Left lung (tissue), 4 donors: ENCODE measurements at regions not wholly inside any gene's neighbourhood (a gene's known extent, or its start where the extent isn't known, plus 50 kb on each side); places are given as distances from the start of the nearest gene placed in this dataset.
A peak's percentile ranks its signal among the peaks of the same experiment; 100 is the strongest.

Source experiments
- ATAC-seq: fragments of 200-7000 bp; cut with Tn5 transposase; one replicate; pipeline ENCODE4 v1.9.1; 2020; ENCODE audit warnings: moderate library complexity
- DNase-seq, 4 donors: peaks; one replicate each; pipeline ENCODE4 v3.0.0-alpha.2; 2013 to 2020
- H3K27ac ChIP-seq, 2 donors: fragments of 200-600 bp; sonication (generic) in 1 of 2; one replicate each; pipeline versions ENCODE4 v1.5.0 to v1.8.0; 2020 to 2021
- H3K27me3 ChIP-seq, 2 donors: fragments of 200-600 bp; sonication (generic) in 1 of 2; one replicate each; pipeline versions ENCODE4 v1.5.0 to v1.8.0; 2020 to 2021
- H3K36me3 ChIP-seq, 2 donors: fragments of 200-600 bp; sonication (generic) in 1 of 2; one replicate each; pipeline versions ENCODE4 v1.5.0 to v1.8.0; 2020 to 2021
- H3K4me1 ChIP-seq, 2 donors: fragments of 200-600 bp; one replicate each; pipeline ENCODE4 v1.8.0; 2021
- H3K4me3 ChIP-seq, 2 donors: fragments of 200-600 bp; sonication (generic) in 1 of 2; one replicate each; pipeline versions ENCODE4 v1.5.0 to v1.8.0; 2020 to 2021; ENCODE audit warnings: mild to moderate bottlenecking in 1 of 2
- H3K9me3 ChIP-seq, 2 donors: fragments of 200-600 bp; sonication (generic) in 1 of 2; one replicate each; pipeline versions ENCODE4 v1.5.0 to v1.8.0; 2020 to 2021
- intact Hi-C, 2 donors: fragments of 100-400 bp; cut with DNase I; formaldehyde crosslinking; loops; one replicate each; pipeline versions ENCODE4 v1.11.2 to v1.14.2; 2022
- TF ChIP-seq, protein P1 (sequence below), 2 donors: fragments of 200-600 bp; sonication (generic) in 1 of 2; IDR thresholded peaks; one replicate each; pipeline versions ENCODE4 v1.5.0 to v1.8.0; 2021; ENCODE audit warnings: antibody characterized with exemption in 2 of 2
- donor health status: DM: no; HTN: yes; CAD: no.
- donor health status: DM: no; HTN: no; CAD: no.

DNA sequence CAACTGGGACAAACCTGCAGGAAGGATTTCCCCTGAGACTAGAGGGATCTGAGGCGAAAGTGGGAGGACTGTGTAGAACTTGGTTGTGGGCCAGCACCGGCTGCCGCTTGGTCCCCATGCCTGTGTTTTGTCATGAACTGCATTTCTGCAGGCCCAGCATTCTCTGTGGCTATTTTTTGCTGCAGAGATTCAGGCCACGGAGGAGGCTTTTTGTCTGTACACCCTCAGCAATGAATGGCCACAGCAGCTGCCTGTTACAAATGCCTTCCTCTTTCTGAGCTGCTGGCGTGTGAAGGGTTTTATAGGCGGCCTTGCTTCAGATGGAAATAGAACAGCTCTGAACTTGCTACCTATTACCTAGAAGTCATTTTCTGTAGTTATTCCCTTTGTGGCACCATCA is 164.4 kb downstream of the SH2D4B start:
- TF ChIP-seq, protein P1, sequence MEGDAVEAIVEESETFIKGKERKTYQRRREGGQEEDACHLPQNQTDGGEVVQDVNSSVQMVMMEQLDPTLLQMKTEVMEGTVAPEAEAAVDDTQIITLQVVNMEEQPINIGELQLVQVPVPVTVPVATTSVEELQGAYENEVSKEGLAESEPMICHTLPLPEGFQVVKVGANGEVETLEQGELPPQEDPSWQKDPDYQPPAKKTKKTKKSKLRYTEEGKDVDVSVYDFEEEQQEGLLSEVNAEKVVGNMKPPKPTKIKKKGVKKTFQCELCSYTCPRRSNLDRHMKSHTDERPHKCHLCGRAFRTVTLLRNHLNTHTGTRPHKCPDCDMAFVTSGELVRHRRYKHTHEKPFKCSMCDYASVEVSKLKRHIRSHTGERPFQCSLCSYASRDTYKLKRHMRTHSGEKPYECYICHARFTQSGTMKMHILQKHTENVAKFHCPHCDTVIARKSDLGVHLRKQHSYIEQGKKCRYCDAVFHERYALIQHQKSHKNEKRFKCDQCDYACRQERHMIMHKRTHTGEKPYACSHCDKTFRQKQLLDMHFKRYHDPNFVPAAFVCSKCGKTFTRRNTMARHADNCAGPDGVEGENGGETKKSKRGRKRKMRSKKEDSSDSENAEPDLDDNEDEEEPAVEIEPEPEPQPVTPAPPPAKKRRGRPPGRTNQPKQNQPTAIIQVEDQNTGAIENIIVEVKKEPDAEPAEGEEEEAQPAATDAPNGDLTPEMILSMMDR (IDR thresholded peaks at IDR 0.05) = no peak
- no peaks in the 10 kb centered on the region for H3K36me3 ChIP-seq
- H3K9me3 ChIP-seq = no peaks in the 10 kb centered on the region
- H3K27me3 ChIP-seq = no peaks in the 10 kb centered on the region
- ATAC-seq (no peak), DNase-seq (peak in 1 of 4 donors; percentile 10)
- intact Hi-C loops = no loop called here
- H3K4me1 ChIP-seq = no peaks in the 10 kb centered on the region
- H3K4me3 ChIP-seq = no peak overlapping the region
- H3K27ac ChIP-seq = no peak overlapping the region

DNA sequence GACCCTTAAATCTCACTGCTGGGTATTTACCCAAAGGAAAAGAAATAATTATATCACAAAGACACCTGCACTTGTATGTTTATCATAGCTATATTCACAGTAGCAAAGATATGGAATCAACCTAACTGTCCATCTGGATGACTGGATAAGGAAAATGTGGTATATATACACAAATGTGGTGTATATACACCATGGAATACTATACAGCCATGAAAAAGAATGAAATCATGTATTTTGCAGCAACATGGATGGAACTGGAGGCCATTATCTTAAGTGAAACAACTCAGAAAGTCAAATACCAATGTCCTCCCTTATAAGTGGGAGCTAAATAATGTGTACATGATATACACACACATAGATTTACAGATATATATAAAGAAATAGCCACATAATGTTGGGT is 168.2 kb downstream of the SH2D4B start:
- Histone ChIP-seq H3K36me3 (no peaks in the 10 kb centered on the region), H3K27ac (no peak overlapping the region), H3K4me1 (no peaks in the 10 kb centered on the region), H3K4me3 (no peak overlapping the region), H3K27me3 (no peaks in the 10 kb centered on the region), H3K9me3 (no peaks in the 10 kb centered on the region)
- ATAC-seq (no peak), DNase-seq (no peak)
- intact Hi-C loops = no loop called here
- TF ChIP-seq, protein P1 (IDR thresholded peaks at IDR 0.05) = no peak

DNA sequence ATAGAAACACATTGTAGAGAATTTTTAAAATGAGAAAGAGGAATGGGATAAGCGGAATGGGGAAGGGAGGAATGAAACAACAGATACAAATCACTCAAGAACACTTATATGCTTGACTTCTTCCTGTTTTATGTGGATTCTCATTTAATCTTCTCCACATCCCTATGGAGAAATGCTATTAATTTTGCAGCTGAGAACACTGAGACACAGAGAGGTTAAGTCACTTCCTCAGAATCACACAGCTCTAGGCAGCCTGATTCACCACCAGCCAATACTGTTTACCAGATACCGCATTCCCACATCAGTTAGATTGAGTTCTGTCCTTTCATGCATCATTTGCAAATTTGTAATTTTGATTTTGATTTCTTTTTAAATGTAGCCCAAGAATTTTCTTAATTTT is 170.5 kb downstream of the SH2D4B start:
- no peak overlapping the region for H3K27ac ChIP-seq
- no peak overlapping the region for H3K4me3 ChIP-seq
- H3K27me3 ChIP-seq = no peaks in the 10 kb centered on the region
- no peaks in the 10 kb centered on the region for H3K4me1 ChIP-seq
- H3K9me3 ChIP-seq = no peaks in the 10 kb centered on the region
- intact Hi-C loops = no loop called here
- no peaks in the 10 kb centered on the region for H3K36me3 ChIP-seq
- TF ChIP-seq, protein P1 (IDR thresholded peaks at IDR 0.05) = no peak
- no peak for ATAC-seq
- no peak for DNase-seq

DNA sequence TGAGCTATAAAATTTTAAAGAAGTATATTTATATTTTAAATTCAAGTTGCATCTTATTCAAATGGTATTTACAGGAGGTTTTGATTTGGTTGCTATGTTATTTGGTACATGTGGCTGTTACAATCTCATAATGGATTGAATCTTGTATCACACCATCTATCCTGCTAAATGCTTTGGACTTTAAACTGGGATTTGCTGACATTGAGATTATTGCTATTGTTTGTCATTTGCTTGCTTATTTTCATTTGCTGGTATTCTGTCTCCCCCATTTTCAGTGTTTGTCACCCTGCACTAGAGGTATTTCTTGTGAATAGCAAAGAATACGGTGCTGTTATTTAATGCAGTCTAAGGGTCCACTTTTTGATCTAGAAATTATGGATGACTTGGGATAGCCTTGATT is 171.1 kb downstream of the SH2D4B start:
- Histone ChIP-seq H3K4me1 (no peaks in the 10 kb centered on the region), H3K9me3 (no peaks in the 10 kb centered on the region), H3K4me3 (no peak overlapping the region), H3K27ac (no peak overlapping the region), H3K27me3 (no peaks in the 10 kb centered on the region), H3K36me3 (no peaks in the 10 kb centered on the region)
- DNase-seq (no peak), ATAC-seq (no peak)
- intact Hi-C loops = no loop called here
- TF ChIP-seq, protein P1 (IDR thresholded peaks at IDR 0.05) = no peak

DNA sequence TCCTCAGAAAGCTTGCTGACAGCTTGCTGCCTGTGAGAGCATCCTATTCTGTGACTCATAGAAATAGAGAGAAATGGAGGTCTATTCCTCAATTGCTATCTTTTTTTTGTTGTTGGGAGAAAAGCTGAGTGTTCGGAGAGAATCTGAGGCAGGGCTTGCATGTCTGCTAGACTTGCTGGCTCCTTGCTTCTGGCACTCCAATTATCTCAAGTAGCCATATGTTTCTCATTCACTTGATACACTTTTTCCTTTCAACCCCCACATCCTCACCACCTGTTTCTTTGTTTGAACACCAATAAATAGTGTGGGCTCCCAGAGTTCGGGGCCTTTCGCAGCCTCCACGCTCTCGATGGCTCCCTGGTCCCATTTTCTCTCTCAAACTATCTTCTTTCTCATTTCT is 172.2 kb downstream of the SH2D4B start:
- intact Hi-C loops = no loop called here
- DNase-seq (no peak), ATAC-seq (no peak)
- Histone ChIP-seq H3K4me3 (no peak overlapping the region), H3K27ac (no peak overlapping the region), H3K4me1 (no peaks in the 10 kb centered on the region), H3K27me3 (no peaks in the 10 kb centered on the region), H3K9me3 (no peaks in the 10 kb centered on the region), H3K36me3 (no peaks in the 10 kb centered on the region)
- TF ChIP-seq, protein P1 (IDR thresholded peaks at IDR 0.05) = no peak
